ENCODE measurements at regions not wholly inside any gene's neighbourhood (a gene's known extent, or its start where the extent isn't known, plus 50 kb on each side); places are given as distances from the start of the nearest gene placed in this dataset.
"Not testable (repeated sequence)": the region's sequence is repeated elsewhere in the genome, so short reads cannot be mapped to it uniquely, and the experiment has no call there.

GRCh38 chr1:222060210-222060916 is 318.5 kb upstream of the DUSP10 start:
- Histone ChIP-seq H3K27me3 (no peaks in the 10 kb centered on the region), H3K4me1 (no peaks in the 10 kb centered on the region), H3K27ac (no peak overlapping the region), H3K9me3 (no peaks in the 10 kb centered on the region), H3K36me3 (no peaks in the 10 kb centered on the region), H3K4me3 (replicated peaks in 1 of 3) (no peak overlapping the region)
- DNase-seq, result no peak
- WGBS, 2 donors, result 80 to 88% methylated on average over 3 of the region's 3 CpGs
- intact Hi-C loops (cut with DNase I), result no loop called here
- TF ChIP-seq POLR2A (IDR thresholded peaks at IDR 0.05) (no peak), CTCF (IDR thresholded peaks at IDR 0.05) (no peak)

- Histone ChIP-seq H3K27ac (no peak overlapping the region), H3K27me3 (no peaks in the 10 kb centered on the region), H3K4me3 (replicated peaks in 1 of 3) (no peak overlapping the region), H3K9me3 (no peaks in the 10 kb centered on the region), H3K36me3 (no peaks in the 10 kb centered on the region), H3K4me1 (no peaks in the 10 kb centered on the region)
- 94 to 97% methylated on average over 2 of the region's 2 CpGs for WGBS, 2 donors
- no peak for TF ChIP-seq POLR2A (IDR thresholded peaks at IDR 0.05)
- no peak for TF ChIP-seq CTCF (IDR thresholded peaks at IDR 0.05)
- DNase-seq, result no peak
- intact Hi-C loops (cut with DNase I), result no loop called here
Measured at GRCh38 chr1:222058249-222058648, 316.4 kb upstream of the DUSP10 start.

- H3K27ac ChIP-seq, result no peak overlapping the region
- TF ChIP-seq POLR2A (IDR thresholded peaks at IDR 0.05), result no peak
- TF ChIP-seq CTCF (IDR thresholded peaks at IDR 0.05), result no peak
- no peak overlapping the region for H3K4me3 ChIP-seq (replicated peaks in 1 of 3)
- WGBS, 2 donors, result 95 to 98% methylated on average over 3 of the region's 3 CpGs
- no peaks in the 10 kb centered on the region for H3K36me3 ChIP-seq
- H3K9me3 ChIP-seq, result no peaks in the 10 kb centered on the region
- H3K27me3 ChIP-seq, result no peaks in the 10 kb centered on the region
- H3K4me1 ChIP-seq, result no peaks in the 10 kb centered on the region
- intact Hi-C loops (cut with DNase I), result no loop called here
- DNase-seq, result no peak
Measured at GRCh38 chr1:222057162-222057561, 315.3 kb upstream of the DUSP10 start.

- intact Hi-C loops (cut with DNase I), result no loop called here
- Histone ChIP-seq H3K4me3 (replicated peaks in 1 of 3) (no peak overlapping the region), H3K9me3 (no peaks in the 10 kb centered on the region), H3K36me3 (no peaks in the 10 kb centered on the region), H3K27me3 (no peaks in the 10 kb centered on the region), H3K4me1 (no peaks in the 10 kb centered on the region), H3K27ac (no peak overlapping the region)
- 81 to 87% methylated on average over 6 of the region's 6 CpGs for WGBS, 2 donors
- DNase-seq, result no peak
- no peak for TF ChIP-seq POLR2A (IDR thresholded peaks at IDR 0.05)
- no peak for TF ChIP-seq CTCF (IDR thresholded peaks at IDR 0.05)
Measured at GRCh38 chr1:222054416-222054815, 312.5 kb upstream of the DUSP10 start.

- Histone ChIP-seq H3K27me3 (no peaks in the 10 kb centered on the region), H3K27ac (no peak overlapping the region), H3K9me3 (no peaks in the 10 kb centered on the region), H3K4me1 (no peaks in the 10 kb centered on the region), H3K36me3 (no peaks in the 10 kb centered on the region), H3K4me3 (replicated peaks in 1 of 3) (no peak overlapping the region)
- WGBS, 2 donors, result 71 to 77% methylated on average over 5 of the region's 5 CpGs
- TF ChIP-seq CTCF (IDR thresholded peaks at IDR 0.05) (no peak), POLR2A (IDR thresholded peaks at IDR 0.05) (no peak)
- intact Hi-C loops (cut with DNase I), result no loop called here
- no peak for DNase-seq
Measured at GRCh38 chr1:222053790-222054294, 312.0 kb upstream of the DUSP10 start.

GRCh38 chr1:222051311-222051710 is 309.4 kb upstream of the DUSP10 start:
- DNase-seq; H3K9me3 ChIP-seq; H3K4me1 ChIP-seq; H3K27ac ChIP-seq; H3K36me3 ChIP-seq; intact Hi-C loops (cut with DNase I); H3K4me3 ChIP-seq (replicated peaks in 1 of 3); H3K27me3 ChIP-seq: not testable (repeated sequence)
- WGBS, 2 donors, result 96 to 100% methylated on average over 1 of the region's 1 CpG

GRCh38 chr1:222049661-222050060 is 307.8 kb upstream of the DUSP10 start:
- H3K9me3 ChIP-seq; DNase-seq; H3K4me3 ChIP-seq (replicated peaks in 1 of 3); H3K27me3 ChIP-seq; intact Hi-C loops (cut with DNase I); H3K36me3 ChIP-seq; H3K4me1 ChIP-seq; H3K27ac ChIP-seq: not testable (repeated sequence)
- 95% methylated on average over 22 of the region's 28 CpGs; no CpG with 5 or more reads in 1 of the 2 donors for WGBS, 2 donors
